ENCODE measurements at regions not wholly inside any gene's neighbourhood (a gene's known extent, or its start where the extent isn't known, plus 50 kb on each side); places are given as distances from the start of the nearest gene placed in this dataset.
"Not testable (repeated sequence)": the region's sequence is repeated elsewhere in the genome, so short reads cannot be mapped to it uniquely, and the experiment has no call there.

DNA sequence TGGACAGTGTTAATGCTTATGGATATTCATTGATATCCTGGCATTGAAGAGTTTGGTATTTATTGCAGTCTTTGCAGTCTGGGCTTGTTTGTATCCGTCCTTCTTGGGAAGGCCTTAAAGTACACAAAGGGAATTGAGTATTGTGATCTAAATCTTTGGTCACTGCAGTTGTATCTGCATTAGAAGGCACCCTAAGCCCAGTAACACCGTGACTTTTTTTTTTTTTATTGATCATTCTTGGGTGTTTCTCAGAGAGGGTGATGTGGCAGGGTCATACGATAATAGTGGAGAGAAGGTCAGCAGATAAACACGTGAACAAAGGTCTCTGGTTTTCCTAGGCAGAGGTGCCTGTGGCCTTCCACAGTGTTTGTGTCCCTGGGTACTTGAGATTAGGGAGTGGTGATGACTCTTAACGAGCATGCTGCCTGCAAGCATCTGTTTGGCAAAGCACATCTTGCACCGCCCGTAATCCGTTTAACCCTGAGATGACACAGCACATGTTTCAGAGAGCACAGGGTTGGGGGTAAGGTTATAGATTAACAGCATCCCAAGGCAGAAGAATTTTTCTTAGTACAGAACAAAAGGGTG is 258.0 kb downstream of the HAPSTR1 start:
- not testable (repeated sequence) for H3K4me2 ChIP-seq (ENCODE audit: low read length); H4K8ac ChIP-seq (ENCODE audit: low read depth, low read length); H3K4me1 ChIP-seq (ENCODE audit: control insufficient read depth in 1 of 2, insufficient read depth in 2 of 2, low read length in 2 of 2); H3K18ac ChIP-seq (ENCODE audit: low read length); H2AK5ac ChIP-seq (ENCODE audit: low read length); H2BK5ac ChIP-seq (ENCODE audit: low read depth, low read length, poor library complexity); H3K23ac ChIP-seq (ENCODE audit: low read length); H3K27ac ChIP-seq (ENCODE audit: low read depth, low read length); H2AFZ ChIP-seq (ENCODE audit: insufficient read depth, low read length, poor library complexity); DNase-seq; H3K14ac ChIP-seq (ENCODE audit: low read length); H2BK12ac ChIP-seq (ENCODE audit: low read length); H3K4me3 ChIP-seq (ENCODE audit: low read depth, low read length); H2BK120ac ChIP-seq (ENCODE audit: insufficient read depth, low read length, poor library complexity); H3K27me3 ChIP-seq (ENCODE audit: insufficient read depth, low read length); H3K4ac ChIP-seq (ENCODE audit: low read depth, low read length); H3K79me1 ChIP-seq (ENCODE audit: low read length); H3K79me2 ChIP-seq (ENCODE audit: control insufficient read depth, insufficient read depth, low read length, poor library complexity); H3K9me3 ChIP-seq (ENCODE audit: insufficient read depth, low read depth, low read length); H4K12ac ChIP-seq (ENCODE audit: low read depth, low read length); H3K9ac ChIP-seq (ENCODE audit: low read length); H4K91ac ChIP-seq (ENCODE audit: low read depth, low read length); H3K36me3 ChIP-seq (ENCODE audit: control insufficient read depth in 1 of 2, insufficient read depth in 2 of 2, low read length in 2 of 2)
- no CpG with 5 or more reads among the region's 8 CpGs for WGBS (ENCODE audit: extremely low coverage, insufficient coverage, insufficient read length)

DNA sequence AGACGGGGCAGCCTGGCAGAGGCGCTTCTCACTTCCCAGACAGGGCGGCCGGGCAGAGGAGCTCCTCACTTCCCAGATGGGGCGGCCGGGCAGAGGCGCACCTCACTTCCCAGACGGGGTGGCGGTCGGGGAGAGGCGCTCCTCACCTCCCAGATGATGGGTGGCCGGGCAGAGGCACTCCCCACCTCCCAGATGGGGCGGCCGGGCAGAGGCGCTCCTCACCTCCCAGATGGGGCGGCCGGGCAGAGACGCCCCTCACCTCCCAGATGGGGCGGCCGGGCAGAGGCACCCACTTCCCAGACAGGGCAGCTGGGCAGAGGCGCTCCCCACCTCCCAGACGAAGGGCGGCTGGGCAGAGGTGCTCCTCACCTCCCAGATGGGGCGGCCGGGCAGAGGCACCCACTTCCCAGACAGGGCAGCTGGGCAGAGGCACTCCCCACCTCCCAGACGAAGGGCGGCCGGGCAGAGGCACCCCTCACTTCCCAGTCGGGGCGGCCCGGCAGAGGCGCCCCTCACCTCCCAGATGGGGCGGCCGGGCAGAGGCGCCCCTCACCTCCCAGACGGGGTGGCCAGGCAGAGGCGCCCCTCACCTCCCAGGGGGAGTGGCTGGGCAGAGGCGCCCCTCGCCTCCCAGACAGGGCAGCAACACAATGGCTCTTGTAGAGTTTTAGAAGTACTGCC is 258.8 kb downstream of the HAPSTR1 start:
- not testable (repeated sequence) for H4K91ac ChIP-seq (ENCODE audit: low read depth, low read length); H4K8ac ChIP-seq (ENCODE audit: low read depth, low read length); H3K23ac ChIP-seq (ENCODE audit: low read length); H3K4ac ChIP-seq (ENCODE audit: low read depth, low read length); H3K4me2 ChIP-seq (ENCODE audit: low read length); H3K4me3 ChIP-seq (ENCODE audit: low read depth, low read length); H2BK12ac ChIP-seq (ENCODE audit: low read length); H3K79me1 ChIP-seq (ENCODE audit: low read length); H2AFZ ChIP-seq (ENCODE audit: insufficient read depth, low read length, poor library complexity); H3K79me2 ChIP-seq (ENCODE audit: control insufficient read depth, insufficient read depth, low read length, poor library complexity); H3K27me3 ChIP-seq (ENCODE audit: insufficient read depth, low read length); H2BK120ac ChIP-seq (ENCODE audit: insufficient read depth, low read length, poor library complexity); H3K18ac ChIP-seq (ENCODE audit: low read length); H2AK5ac ChIP-seq (ENCODE audit: low read length); H4K12ac ChIP-seq (ENCODE audit: low read depth, low read length); H3K9me3 ChIP-seq (ENCODE audit: insufficient read depth, low read depth, low read length); H3K27ac ChIP-seq (ENCODE audit: low read depth, low read length); H3K36me3 ChIP-seq (ENCODE audit: control insufficient read depth in 1 of 2, insufficient read depth in 2 of 2, low read length in 2 of 2); H3K4me1 ChIP-seq (ENCODE audit: control insufficient read depth in 1 of 2, insufficient read depth in 2 of 2, low read length in 2 of 2); DNase-seq; H3K14ac ChIP-seq (ENCODE audit: low read length); H2BK5ac ChIP-seq (ENCODE audit: low read depth, low read length, poor library complexity); H3K9ac ChIP-seq (ENCODE audit: low read length)
- WGBS (ENCODE audit: extremely low coverage, insufficient coverage, insufficient read length), result no CpG with 5 or more reads among the region's 39 CpGs

DNA sequence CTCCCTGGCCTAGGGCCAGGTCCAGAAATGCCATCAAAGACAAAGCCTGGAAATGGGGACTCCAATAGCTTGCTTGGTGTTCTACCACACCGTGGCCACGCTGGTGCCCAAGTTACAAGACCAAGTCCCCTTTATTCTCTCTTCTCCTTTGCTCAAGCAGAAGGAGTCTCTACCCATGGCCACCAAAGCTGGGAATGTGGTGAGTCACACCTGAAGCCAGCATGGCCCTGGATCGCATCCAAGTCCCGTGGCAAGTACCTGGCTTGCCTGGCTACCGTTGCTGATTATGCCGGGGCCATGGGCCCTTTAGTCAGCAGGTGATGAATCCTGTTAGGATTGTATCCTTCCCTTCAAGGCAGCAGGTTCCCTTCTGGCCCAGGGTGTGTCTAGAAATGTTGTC is 260.0 kb downstream of the HAPSTR1 start:
- no peak overlapping the region for H2BK5ac ChIP-seq (ENCODE audit: low read depth, low read length, poor library complexity)
- no peak overlapping the region for H3K4me2 ChIP-seq (ENCODE audit: low read length)
- H4K8ac ChIP-seq (ENCODE audit: low read depth, low read length), result no peak overlapping the region
- H2AK5ac ChIP-seq (ENCODE audit: low read length), result no peak overlapping the region
- no peaks in the 10 kb centered on the region for H3K4me1 ChIP-seq (ENCODE audit: control insufficient read depth in 1 of 2, insufficient read depth in 2 of 2, low read length in 2 of 2)
- no peak overlapping the region for H4K12ac ChIP-seq (ENCODE audit: low read depth, low read length)
- peaks cover 8% of the 10 kb centered on the region for H3K9me3 ChIP-seq (ENCODE audit: insufficient read depth, low read depth, low read length)
- no peak overlapping the region for H3K18ac ChIP-seq (ENCODE audit: low read length)
- no peak overlapping the region for H3K14ac ChIP-seq (ENCODE audit: low read length)
- no peak overlapping the region for H4K91ac ChIP-seq (ENCODE audit: low read depth, low read length)
- H3K4ac ChIP-seq (ENCODE audit: low read depth, low read length), result no peak overlapping the region
- no peaks in the 10 kb centered on the region for H3K27me3 ChIP-seq (ENCODE audit: insufficient read depth, low read length)
- H2BK120ac ChIP-seq (ENCODE audit: insufficient read depth, low read length, poor library complexity), result no peak overlapping the region
- H3K79me1 ChIP-seq (ENCODE audit: low read length), result no peaks in the 10 kb centered on the region
- no peak overlapping the region for H3K4me3 ChIP-seq (ENCODE audit: low read depth, low read length)
- H3K23ac ChIP-seq (ENCODE audit: low read length), result no peak overlapping the region
- H2BK12ac ChIP-seq (ENCODE audit: low read length), result no peak overlapping the region
- H3K36me3 ChIP-seq (ENCODE audit: control insufficient read depth in 1 of 2, insufficient read depth in 2 of 2, low read length in 2 of 2), result no peaks in the 10 kb centered on the region
- no peak overlapping the region for H3K27ac ChIP-seq (ENCODE audit: low read depth, low read length)
- no peak overlapping the region for H2AFZ ChIP-seq (ENCODE audit: insufficient read depth, low read length, poor library complexity)
- no peak overlapping the region for H3K9ac ChIP-seq (ENCODE audit: low read length)
- no peaks in the 10 kb centered on the region for H3K79me2 ChIP-seq (ENCODE audit: control insufficient read depth, insufficient read depth, low read length, poor library complexity)
- WGBS (ENCODE audit: extremely low coverage, insufficient coverage, insufficient read length), result no CpG with 5 or more reads among the region's 6 CpGs
- no peak for DNase-seq

DNA sequence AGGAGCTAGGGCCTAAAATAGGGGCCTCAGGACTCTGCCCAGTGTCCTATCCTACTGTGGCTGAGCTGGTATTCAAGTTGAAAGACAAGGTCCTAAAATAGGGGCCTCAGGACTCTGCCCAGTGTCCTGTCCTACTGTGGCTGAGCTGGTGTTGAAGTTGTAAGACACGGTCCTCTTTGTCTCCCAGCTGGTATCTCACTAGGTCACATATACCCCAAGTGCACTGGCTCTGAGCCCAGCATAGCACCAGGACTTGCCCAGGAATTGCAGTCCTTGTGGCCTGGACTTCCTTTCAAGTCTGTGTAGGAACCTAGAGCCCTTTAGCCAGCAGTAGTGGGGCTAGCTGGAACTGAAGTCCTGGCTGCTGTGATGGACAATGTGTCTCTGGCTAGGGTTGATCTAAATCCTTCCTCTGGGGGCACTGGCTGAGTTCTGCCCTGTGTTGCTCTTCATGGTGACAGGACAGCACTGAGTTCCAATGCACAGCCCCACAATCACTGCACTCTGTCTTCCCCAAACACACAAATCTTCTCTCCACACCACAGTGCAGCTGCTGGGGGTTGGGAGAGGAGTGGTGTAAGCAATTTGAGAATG is 260.5 kb downstream of the HAPSTR1 start:
- H2BK120ac ChIP-seq (ENCODE audit: insufficient read depth, low read length, poor library complexity), result no peak overlapping the region
- no peak overlapping the region for H2AK5ac ChIP-seq (ENCODE audit: low read length)
- no peak overlapping the region for H3K4me2 ChIP-seq (ENCODE audit: low read length)
- no peaks in the 10 kb centered on the region for H3K4me1 ChIP-seq (ENCODE audit: control insufficient read depth in 1 of 2, insufficient read depth in 2 of 2, low read length in 2 of 2)
- no peak overlapping the region for H3K14ac ChIP-seq (ENCODE audit: low read length)
- no peak overlapping the region for H3K27ac ChIP-seq (ENCODE audit: low read depth, low read length)
- H4K91ac ChIP-seq (ENCODE audit: low read depth, low read length), result no peak overlapping the region
- no peak overlapping the region for H4K8ac ChIP-seq (ENCODE audit: low read depth, low read length)
- no peak for DNase-seq
- H3K79me2 ChIP-seq (ENCODE audit: control insufficient read depth, insufficient read depth, low read length, poor library complexity), result no peaks in the 10 kb centered on the region
- no CpG with 5 or more reads among the region's 1 CpG for WGBS (ENCODE audit: extremely low coverage, insufficient coverage, insufficient read length)
- H2BK5ac ChIP-seq (ENCODE audit: low read depth, low read length, poor library complexity), result no peak overlapping the region
- no peak overlapping the region for H2BK12ac ChIP-seq (ENCODE audit: low read length)
- H4K12ac ChIP-seq (ENCODE audit: low read depth, low read length), result no peak overlapping the region
- H3K79me1 ChIP-seq (ENCODE audit: low read length), result no peaks in the 10 kb centered on the region
- no peak overlapping the region for H3K4ac ChIP-seq (ENCODE audit: low read depth, low read length)
- peaks cover 8% of the 10 kb centered on the region for H3K9me3 ChIP-seq (ENCODE audit: insufficient read depth, low read depth, low read length)
- no peaks in the 10 kb centered on the region for H3K27me3 ChIP-seq (ENCODE audit: insufficient read depth, low read length)
- no peak overlapping the region for H3K9ac ChIP-seq (ENCODE audit: low read length)
- H3K36me3 ChIP-seq (ENCODE audit: control insufficient read depth in 1 of 2, insufficient read depth in 2 of 2, low read length in 2 of 2), result no peaks in the 10 kb centered on the region
- H3K4me3 ChIP-seq (ENCODE audit: low read depth, low read length), result no peak overlapping the region
- H3K18ac ChIP-seq (ENCODE audit: low read length), result no peak overlapping the region
- H3K23ac ChIP-seq (ENCODE audit: low read length), result no peak overlapping the region
- H2AFZ ChIP-seq (ENCODE audit: insufficient read depth, low read length, poor library complexity), result no peak overlapping the region
